HL-60 (cell line): ENCODE measurements at regions not wholly inside any gene's neighbourhood (a gene's known extent, or its start where the extent isn't known, plus 50 kb on each side); places are given as distances from the start of the nearest gene placed in this dataset.

Experiments
- DNase-seq, 2 experiments: peaks; one replicate each; pipeline ENCODE4 v3.0.0-alpha.2; 2010 to 2020; ENCODE audit warnings: low read depth in 1 of 2, low spot score in 1 of 2
- H3K27ac ChIP-seq: fragments of 250-450 bp; sonication (Bioruptor Pico); replicated peaks from 2 replicates; pipeline ENCODE4 v1.5.1; 2020; ENCODE audit warnings: mild to moderate bottlenecking, moderate library complexity
- H3K27me3 ChIP-seq: fragments of 250-450 bp; sonication (Bioruptor Pico); 2 replicates; pipeline ENCODE4 v1.5.1; 2021; ENCODE audit warnings: mild to moderate bottlenecking, moderate library complexity; ENCODE audit not compliant: insufficient read depth, poor library complexity, severe bottlenecking
- H3K4me3 ChIP-seq: replicated peaks from 2 replicates; pipeline ENCODE4 v1.5.1; 2011; ENCODE audit warnings: mild to moderate bottlenecking, control low read depth, low read length; ENCODE audit not compliant: insufficient read depth
- GABPA ChIP-seq: IDR thresholded peaks from 2 replicates; pipeline ENCODE4 v1.6.1; 2012; ENCODE audit warnings: low read depth
- SPI1 ChIP-seq: IDR thresholded peaks from 2 replicates; pipeline ENCODE4 v1.6.1; 2012; ENCODE audit warnings: low read depth, mild to moderate bottlenecking, borderline replicate concordance
- TF ChIP-seq, protein P1 (sequence below): IDR thresholded peaks from one replicate; pipeline ENCODE4 v1.5.1; 2011; ENCODE audit warnings: low read length, control low read depth, inconsistent platforms; ENCODE audit not compliant: insufficient read depth
- TF ChIP-seq, protein P2 (sequence below): IDR thresholded peaks from 2 replicates; pipeline ENCODE4 v1.6.1; 2012; ENCODE audit warnings: low read depth; ENCODE audit not compliant: insufficient replicate concordance

DNA sequence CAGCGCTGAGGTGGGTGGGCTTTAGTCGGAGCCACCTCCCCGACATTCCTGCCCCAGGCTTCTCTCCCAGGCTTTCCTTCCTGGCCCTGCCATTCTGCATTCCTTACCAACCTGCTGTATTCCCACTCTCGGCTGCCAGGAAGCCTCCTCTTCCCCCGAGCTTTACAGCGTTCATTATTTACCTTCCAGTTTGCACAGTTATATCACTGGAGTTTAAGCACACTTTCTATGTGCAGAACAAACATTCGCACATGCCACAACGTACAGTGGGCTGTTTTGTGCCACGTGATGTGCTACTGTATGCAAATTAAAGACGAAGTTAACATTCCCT is 246.3 kb downstream of the SOX11 start:
- H3K4me3 ChIP-seq = no peak overlapping the region
- no peaks in the 10 kb centered on the region for H3K27me3 ChIP-seq
- DNase-seq = no peak
- no peak overlapping the region for H3K27ac ChIP-seq
- TF ChIP-seq GABPA (no peak), SPI1 (no peak)
- TF ChIP-seq, protein P1, sequence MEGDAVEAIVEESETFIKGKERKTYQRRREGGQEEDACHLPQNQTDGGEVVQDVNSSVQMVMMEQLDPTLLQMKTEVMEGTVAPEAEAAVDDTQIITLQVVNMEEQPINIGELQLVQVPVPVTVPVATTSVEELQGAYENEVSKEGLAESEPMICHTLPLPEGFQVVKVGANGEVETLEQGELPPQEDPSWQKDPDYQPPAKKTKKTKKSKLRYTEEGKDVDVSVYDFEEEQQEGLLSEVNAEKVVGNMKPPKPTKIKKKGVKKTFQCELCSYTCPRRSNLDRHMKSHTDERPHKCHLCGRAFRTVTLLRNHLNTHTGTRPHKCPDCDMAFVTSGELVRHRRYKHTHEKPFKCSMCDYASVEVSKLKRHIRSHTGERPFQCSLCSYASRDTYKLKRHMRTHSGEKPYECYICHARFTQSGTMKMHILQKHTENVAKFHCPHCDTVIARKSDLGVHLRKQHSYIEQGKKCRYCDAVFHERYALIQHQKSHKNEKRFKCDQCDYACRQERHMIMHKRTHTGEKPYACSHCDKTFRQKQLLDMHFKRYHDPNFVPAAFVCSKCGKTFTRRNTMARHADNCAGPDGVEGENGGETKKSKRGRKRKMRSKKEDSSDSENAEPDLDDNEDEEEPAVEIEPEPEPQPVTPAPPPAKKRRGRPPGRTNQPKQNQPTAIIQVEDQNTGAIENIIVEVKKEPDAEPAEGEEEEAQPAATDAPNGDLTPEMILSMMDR = no peak

DNA sequence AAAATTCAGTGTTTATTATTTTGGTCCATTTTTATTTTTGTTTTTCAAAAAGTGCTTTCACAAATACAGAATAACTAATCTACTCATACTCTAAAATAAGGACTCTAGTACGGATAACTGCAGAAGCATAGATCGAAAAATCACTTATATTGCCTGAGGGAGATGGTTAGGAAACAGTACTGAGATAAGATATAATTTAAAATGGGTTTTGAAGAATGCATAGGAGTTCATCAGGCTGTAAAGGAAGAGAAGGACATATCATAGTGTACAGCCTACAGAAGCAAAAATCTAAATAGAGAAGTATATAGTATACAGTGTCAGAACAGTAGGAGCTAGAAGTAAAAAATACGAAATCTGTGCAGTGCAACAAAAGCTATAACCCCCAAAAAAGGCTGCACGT is 247.4 kb downstream of the SOX11 start:
- Histone ChIP-seq H3K27ac (no peak overlapping the region), H3K4me3 (no peak overlapping the region), H3K27me3 (no peaks in the 10 kb centered on the region)
- no peak for TF ChIP-seq SPI1
- TF ChIP-seq, protein P1 = no peak
- DNase-seq = no peak

DNA sequence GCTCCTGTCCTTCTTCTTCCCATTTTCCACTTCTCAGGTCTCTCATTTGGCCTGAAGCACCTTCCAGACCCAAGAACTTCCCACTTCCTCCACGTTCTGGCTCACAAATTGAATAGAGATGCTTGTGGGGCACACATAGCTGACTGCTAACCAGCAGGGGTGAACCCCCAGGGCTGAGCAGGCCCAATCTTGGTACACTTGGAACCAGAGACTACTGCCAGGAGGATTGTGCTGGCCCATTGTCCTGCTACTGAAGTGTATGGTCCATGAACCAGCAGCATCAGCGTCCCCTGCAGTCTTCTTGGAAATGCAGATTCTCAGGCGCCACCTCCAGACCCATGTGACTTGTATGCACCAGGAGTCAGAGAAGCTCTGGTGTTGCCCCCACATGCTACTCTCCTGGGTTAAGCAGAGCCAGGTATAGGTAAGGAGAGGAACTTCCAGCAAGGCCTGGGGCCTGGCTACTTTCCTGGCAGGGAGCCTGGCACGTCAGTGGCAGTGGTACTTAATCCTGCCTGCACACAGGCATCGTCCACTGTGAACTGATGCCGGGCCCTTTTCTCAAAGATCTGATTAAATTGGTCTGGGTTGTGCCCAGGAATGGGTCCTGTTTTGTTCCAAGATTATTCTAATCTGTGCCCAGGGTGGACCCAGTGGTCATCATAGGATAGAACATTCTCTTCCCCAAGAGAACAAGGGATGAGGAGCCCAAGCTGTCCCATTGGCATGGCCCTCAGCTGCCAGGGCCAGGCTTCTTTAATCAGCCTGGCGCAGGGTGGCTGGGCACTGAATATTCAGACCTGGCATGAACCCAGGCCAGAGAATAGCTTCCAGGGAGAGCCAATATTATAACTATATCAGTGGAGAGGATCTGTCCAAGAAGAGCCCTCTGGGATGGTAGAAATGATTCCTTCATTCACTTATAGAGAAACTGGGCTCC is 248.7 kb downstream of the SOX11 start:
- Histone ChIP-seq H3K27me3 (no peaks in the 10 kb centered on the region), H3K27ac (no peak overlapping the region), H3K4me3 (no peak overlapping the region)
- no peak for DNase-seq
- TF ChIP-seq, protein P1 = no peak

DNA sequence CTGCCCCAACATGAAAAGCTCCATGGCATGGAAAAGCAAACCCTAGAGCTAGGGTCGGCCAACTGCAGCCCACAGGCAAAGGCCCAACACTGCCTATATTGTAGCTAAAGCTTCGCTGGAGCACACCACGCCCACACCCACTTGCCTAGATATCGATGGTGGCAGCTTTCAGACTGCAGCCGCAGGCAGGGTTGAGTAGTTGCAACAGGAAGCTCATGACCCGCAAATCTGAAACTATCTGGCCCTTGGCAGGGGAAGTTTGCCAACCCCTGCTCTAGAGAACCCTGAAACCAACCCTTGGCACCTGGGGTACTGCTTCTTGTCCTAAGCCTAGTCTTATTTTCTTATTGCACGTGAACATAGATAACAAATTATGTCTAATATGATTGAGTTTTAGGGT is 250.0 kb downstream of the SOX11 start:
- Histone ChIP-seq H3K27me3 (no peaks in the 10 kb centered on the region), H3K27ac (no peak overlapping the region), H3K4me3 (no peak overlapping the region)
- TF ChIP-seq, protein P2, sequence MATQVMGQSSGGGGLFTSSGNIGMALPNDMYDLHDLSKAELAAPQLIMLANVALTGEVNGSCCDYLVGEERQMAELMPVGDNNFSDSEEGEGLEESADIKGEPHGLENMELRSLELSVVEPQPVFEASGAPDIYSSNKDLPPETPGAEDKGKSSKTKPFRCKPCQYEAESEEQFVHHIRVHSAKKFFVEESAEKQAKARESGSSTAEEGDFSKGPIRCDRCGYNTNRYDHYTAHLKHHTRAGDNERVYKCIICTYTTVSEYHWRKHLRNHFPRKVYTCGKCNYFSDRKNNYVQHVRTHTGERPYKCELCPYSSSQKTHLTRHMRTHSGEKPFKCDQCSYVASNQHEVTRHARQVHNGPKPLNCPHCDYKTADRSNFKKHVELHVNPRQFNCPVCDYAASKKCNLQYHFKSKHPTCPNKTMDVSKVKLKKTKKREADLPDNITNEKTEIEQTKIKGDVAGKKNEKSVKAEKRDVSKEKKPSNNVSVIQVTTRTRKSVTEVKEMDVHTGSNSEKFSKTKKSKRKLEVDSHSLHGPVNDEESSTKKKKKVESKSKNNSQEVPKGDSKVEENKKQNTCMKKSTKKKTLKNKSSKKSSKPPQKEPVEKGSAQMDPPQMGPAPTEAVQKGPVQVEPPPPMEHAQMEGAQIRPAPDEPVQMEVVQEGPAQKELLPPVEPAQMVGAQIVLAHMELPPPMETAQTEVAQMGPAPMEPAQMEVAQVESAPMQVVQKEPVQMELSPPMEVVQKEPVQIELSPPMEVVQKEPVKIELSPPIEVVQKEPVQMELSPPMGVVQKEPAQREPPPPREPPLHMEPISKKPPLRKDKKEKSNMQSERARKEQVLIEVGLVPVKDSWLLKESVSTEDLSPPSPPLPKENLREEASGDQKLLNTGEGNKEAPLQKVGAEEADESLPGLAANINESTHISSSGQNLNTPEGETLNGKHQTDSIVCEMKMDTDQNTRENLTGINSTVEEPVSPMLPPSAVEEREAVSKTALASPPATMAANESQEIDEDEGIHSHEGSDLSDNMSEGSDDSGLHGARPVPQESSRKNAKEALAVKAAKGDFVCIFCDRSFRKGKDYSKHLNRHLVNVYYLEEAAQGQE = no peak
- TF ChIP-seq, protein P1 = no peak
- peak in 1 of 2 experiments; percentile 45 for DNase-seq
